HG03442 (cell line): ENCODE measurements at regions not wholly inside any gene's neighbourhood (a gene's known extent, or its start where the extent isn't known, plus 50 kb on each side); places are given as distances from the start of the nearest gene placed in this dataset.

Source experiments
- ATAC-seq: cut with Tn5 transposase; IDR thresholded peaks from one replicate; pipeline ENCODE4 v1.9.1; 2021; ENCODE audit warnings: mild to moderate bottlenecking, moderate library complexity; ENCODE audit not compliant: unreplicated experiment

- ATAC-seq, result no peak
Measured at GRCh38 chr17:72512649-72513556, 392.1 kb downstream of the SOX9 start.

GRCh38 chr17:72514321-72514861 lies 393.6 kb downstream of the SOX9 start:
- ATAC-seq, result no peak

DNA sequence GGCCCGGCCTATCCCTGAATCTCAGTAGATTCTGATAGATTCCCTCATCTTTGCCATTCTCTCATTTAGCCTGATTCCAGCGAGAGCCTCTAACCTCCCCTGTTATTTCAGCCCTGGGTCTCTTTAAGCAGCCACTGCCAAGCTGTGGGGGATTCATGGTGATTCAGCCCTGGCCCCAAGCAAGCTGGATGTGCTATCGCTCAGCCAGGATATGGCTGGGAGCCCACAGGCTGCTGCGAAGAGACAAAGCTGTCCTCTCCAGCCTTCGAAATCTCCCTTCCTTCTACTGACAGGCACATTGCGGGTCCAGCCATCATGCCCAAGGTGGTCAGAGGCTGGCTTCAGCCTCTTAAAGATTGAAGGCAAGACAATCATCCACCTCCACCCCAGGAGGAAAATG lies 394.1 kb downstream of the SOX9 start:
- ATAC-seq, result no peak

- peak; percentile 45 for ATAC-seq
Measured at GRCh38 chr17:72515291-72516065, 394.7 kb downstream of the SOX9 start.

GRCh38 chr17:72516772-72517399 lies 396.1 kb downstream of the SOX9 start:
- ATAC-seq, result peak; percentile 24

DNA sequence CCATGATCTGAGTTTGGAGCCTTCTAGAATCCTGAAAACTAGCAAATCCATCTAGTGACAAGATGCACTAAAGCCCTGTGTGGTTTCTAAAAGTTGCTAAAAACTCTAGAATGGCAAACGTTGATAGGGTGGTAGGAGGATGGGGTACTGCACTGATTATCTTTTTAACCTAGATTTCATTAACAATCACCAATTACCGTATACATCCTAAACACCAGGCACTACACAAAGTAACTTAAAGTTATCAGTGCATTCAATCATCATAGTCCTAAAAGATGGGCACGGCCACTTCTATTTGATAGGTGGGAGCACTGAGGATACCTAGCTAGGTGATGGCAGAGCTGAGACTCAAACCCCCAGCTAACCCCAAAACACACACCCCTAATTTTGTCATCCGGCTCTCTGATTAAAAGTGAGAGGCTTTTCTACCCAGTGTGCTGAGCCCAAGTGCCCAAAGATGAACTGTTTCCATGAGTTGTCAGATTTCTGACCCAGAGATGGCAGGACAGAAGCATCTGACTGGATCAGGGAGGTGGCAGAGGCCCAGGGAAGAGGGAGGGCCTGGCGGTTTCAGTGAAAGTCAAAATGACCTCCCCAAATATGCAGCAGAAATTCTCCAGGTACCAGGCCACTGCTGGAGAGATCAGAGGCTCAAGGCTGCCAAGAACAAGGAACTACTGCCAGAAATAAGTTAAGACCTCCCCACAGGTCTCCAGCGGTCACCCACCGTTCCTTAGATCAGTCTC lies 396.8 kb downstream of the SOX9 start:
- ATAC-seq, result no peak

DNA sequence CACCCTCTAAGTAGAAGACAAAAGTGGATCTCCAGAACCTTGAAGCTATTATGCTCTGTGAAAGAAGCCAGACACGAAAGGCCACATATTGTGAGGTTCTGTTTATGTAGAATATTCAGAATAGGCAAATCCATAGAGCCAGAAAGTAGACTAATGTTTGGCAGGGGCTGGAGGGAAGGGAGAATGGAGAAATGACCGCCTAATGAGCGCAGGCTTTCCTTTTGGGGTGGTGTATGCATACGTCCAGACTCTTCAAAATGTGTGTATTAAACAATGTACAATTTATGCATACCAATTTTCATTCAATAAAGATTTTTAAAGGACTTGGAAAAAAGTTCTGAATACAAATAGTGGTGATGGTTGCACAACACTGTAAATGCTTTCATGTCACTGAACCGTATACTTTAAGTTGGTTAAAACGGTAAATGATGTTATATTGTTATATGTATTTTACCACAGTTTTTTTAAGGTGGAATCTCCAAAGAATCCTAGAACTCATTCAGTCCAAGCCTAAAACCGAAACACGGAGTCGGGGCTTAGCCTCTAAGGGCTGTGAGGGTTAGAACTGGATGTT lies 397.4 kb downstream of the SOX9 start:
- no peak for ATAC-seq

DNA sequence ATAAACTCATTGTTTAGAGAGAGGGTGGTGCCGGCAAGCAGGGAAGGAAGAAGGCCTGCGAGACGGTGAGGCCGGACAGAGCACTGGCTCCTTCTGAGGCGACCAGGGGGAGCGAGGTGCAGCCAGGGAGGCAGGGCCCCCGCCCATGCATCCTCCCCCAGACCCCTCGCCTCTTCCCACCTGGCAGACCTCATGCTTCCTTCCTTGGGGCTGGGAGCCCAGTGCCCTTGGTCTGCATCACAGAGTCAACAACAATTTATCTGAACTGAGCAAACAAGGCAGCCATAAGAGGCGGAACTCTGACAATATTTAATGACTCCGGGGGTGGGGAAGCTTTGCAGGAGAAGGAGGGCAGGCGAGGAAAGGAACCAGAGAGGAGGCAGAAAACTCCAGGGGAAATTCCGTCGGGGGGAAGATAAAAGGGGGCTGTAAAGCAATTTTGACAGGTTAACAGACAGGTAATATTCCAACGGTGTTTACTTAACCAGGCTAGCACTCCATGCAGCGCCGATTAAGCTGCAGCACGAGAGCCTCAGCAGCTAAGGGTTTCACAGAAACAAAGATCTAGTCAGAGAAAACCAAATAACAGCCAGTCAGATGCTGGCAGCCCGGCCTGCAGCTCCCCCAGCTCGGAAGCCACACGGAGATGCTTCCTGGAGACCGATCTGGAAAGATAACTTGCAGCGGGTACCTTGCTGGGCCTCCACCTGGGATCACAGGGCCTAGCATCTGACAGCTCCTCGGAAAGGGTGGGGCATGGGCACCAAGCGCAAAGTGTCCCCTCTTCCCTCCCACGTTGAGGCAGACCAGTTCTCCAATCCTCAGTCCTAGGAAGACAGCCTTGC lies 398.2 kb downstream of the SOX9 start:
- ATAC-seq, result no peak

- ATAC-seq, result no peak
Measured at GRCh38 chr17:72519598-72519936, 398.7 kb downstream of the SOX9 start.

GRCh38 chr17:72520665-72521303 lies 400.0 kb downstream of the SOX9 start:
- ATAC-seq, result peak; percentile 32

DNA sequence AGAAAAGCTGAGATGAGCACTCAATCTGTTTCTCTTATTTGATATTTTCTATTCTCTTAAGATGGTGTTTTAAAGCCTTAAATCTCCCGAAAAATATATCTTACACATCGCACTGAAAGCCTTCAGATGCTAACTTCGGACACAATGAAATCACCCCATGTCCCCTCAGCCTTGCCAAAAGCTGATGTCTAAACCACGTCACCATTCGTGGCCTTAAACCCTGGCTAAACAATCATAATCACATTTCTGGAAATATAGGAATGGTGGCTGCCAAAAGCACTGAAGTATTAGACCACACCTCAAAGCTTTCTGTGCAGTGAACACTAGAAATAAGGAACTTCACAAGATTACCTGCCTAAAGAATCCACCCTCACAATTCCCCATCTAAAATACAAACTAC lies 402.7 kb downstream of the SOX9 start:
- no peak for ATAC-seq

DNA sequence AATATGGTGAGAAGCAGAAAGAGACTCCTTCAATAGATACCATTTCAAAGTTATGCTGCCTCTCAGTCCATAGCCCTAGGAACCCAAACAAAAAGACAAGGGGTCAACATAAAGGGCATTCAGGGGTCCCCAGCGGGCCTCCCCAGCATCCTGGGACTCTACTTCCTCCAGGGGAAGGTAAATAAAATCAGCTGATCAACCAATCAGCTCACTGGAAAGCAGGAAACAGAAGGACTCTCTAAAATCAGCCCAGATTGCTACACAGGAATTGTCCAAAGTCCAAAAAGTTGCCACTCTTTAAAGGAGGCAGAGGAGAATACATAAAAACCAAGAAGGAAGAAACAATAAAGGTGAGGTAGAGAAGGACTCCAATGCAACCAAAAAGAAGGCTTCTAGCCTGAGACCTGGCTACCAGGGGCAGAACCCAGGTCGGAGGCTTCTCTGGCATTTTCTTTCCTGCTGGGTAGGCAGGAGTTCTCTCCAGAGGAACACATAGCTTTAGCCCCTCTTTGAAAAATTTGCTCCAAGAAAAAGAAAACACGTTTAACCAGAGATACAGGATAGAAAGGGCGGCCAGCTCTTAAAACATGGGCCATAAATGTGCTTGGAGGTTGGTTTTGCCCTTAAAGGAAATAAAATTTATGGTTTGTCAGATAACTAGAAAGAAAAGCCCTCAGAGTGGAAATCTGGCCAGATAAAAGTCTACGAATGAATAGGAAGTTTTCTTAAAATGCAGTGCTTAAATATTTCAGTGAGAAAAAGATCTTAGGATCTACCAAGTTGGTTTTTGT lies 404.6 kb downstream of the SOX9 start:
- no peak for ATAC-seq

DNA sequence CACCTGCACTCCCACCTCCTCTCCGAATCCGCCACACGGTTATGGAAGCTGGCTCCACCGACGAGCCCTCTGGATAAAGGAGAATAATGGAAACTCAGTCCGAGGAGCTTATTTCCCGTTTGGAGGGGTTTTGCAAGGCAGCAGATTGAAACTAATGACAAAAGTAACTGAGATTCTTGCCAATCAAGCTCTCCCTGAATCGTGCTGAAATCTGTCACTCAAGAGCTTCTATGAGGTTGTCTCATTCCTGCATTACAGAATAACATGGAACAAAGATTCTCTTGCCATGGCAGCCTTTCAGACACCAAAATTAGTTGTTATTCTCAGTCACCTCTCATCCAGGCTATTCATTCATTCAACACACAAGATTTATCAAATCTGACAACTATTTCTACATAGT lies 405.9 kb downstream of the SOX9 start:
- ATAC-seq, result no peak

DNA sequence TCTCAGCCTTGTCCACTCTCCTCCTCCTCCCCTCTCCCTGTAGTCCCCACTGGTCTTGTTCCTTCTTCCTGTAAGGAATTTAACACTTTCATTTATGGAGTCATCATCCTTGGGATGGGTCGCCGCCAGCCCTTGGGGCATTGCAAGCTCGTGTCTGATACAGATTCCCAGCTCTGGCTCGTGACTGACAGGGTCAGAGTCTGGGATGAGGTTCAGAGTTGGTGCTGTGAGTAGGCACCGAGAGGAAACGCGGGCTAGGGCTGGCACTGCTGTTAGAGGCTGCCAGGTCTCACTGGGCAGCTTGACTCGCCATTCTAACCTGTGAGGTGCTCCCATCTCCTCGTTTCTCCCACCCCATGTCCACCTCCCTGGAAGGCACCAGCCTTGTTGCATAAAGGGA lies 407.0 kb downstream of the SOX9 start:
- no peak for ATAC-seq

DNA sequence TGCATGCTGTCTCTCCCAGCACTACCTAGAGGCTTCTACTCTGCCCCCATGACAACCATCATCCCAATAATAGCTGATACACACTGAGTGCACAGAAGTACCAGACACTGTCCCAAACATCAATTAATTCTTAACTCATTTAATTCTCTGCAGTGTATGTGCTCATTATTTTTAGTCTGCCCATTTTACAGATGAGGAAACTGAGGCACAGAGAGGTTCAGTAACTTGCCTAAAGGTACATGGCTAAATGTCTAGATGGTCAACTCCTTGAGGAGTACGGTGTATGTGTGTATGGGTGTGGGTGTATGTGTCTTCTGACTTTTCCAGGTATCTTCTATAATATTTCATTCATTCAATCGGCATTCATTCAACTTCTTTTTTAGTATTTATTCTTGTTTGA lies 407.9 kb downstream of the SOX9 start:
- ATAC-seq, result no peak

GRCh38 chr17:72529386-72529785 lies 408.6 kb downstream of the SOX9 start:
- no peak for ATAC-seq

GRCh38 chr17:72530454-72530853 lies 409.6 kb downstream of the SOX9 start:
- ATAC-seq, result no peak

DNA sequence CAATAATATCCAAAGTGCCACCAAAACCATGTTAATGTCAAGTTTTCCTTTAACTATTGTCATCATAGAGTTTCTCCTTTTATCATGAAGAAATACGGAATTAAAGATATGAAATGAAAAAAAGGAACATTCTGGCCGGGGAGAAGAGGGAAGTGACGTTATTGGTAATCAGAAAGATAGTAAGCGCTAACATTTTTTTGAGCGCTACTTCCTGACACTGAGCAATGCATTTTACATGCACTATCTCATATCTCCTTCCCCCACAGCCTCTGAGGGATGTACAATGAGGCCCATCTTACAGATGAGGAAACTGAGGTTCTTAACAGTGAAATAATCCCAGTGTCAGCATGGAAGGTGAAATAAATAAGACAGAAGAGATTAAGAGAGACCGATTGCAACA lies 410.9 kb downstream of the SOX9 start:
- ATAC-seq, result no peak
